Tibial nerve (tissue), 4 donors: ENCODE measurements at regions not wholly inside any gene's neighbourhood (a gene's known extent, or its start where the extent isn't known, plus 50 kb on each side); places are given as distances from the start of the nearest gene placed in this dataset.

Experiments
- EP300 ChIP-seq, 2 donors: sonication (generic); formaldehyde crosslinking; IDR thresholded peaks; one replicate each; pipeline ENCODE4 v1.6.1; 2017; ENCODE audit warnings: antibody characterized with exemption in 2 of 2, mild to moderate bottlenecking in 1 of 2
- POLR2A ChIP-seq, 2 donors: fragments of 450-650 bp; IDR thresholded peaks; one replicate each; pipeline ENCODE4 v1.6.1; 2017; ENCODE audit warnings: antibody characterized with exemption in 2 of 2, mild to moderate bottlenecking in 2 of 2, moderate library complexity in 2 of 2
- TF ChIP-seq, protein P1 (sequence below), 5 experiments: fragments of 200-600 bp in 3 of 5; fragments of 450-650 bp in 2 of 5; sonication (generic) in 3 of 5; IDR thresholded peaks; one replicate each; pipeline ENCODE4 v1.5.1; 2016 to 2019; ENCODE audit warnings: antibody characterized with exemption in 5 of 5, mild to moderate bottlenecking in 3 of 5, moderate library complexity in 2 of 5

DNA sequence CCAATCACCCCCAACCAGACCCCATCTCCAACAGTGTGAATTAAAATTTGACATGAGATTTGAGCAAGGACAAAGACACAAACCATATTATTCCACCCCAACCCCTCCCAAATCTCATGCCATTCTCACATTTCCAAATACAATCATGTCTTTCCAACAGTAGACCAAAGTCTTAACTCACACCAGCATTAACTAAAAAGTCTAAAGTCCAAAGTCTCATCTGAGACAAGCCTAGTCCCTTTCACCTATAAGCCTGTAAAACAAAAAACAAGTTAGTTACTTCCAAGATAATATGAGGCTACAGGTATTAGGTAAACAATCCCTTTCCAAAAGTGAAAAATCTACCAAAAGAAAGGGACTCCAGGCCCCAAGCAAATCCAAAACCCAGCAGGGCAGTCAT, 140.6 kb upstream of the NR4A3 start:
- no peak for TF ChIP-seq POLR2A (IDR thresholded peaks at IDR 0.05)
- TF ChIP-seq EP300 (IDR thresholded peaks at IDR 0.05), result no peak
- TF ChIP-seq, protein P1, sequence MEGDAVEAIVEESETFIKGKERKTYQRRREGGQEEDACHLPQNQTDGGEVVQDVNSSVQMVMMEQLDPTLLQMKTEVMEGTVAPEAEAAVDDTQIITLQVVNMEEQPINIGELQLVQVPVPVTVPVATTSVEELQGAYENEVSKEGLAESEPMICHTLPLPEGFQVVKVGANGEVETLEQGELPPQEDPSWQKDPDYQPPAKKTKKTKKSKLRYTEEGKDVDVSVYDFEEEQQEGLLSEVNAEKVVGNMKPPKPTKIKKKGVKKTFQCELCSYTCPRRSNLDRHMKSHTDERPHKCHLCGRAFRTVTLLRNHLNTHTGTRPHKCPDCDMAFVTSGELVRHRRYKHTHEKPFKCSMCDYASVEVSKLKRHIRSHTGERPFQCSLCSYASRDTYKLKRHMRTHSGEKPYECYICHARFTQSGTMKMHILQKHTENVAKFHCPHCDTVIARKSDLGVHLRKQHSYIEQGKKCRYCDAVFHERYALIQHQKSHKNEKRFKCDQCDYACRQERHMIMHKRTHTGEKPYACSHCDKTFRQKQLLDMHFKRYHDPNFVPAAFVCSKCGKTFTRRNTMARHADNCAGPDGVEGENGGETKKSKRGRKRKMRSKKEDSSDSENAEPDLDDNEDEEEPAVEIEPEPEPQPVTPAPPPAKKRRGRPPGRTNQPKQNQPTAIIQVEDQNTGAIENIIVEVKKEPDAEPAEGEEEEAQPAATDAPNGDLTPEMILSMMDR (IDR thresholded peaks at IDR 0.05), result no peak
